GM21381 (cell line): ENCODE measurements at regions not wholly inside any gene's neighbourhood (a gene's known extent, or its start where the extent isn't known, plus 50 kb on each side); places are given as distances from the start of the nearest gene placed in this dataset.
"Not testable (repeated sequence)": the region's sequence is repeated elsewhere in the genome, so short reads cannot be mapped to it uniquely, and the experiment has no call there.

Experiments
- ATAC-seq: cut with Tn5 transposase; IDR thresholded peaks from one replicate; pipeline ENCODE4 v1.9.1; 2021; ENCODE audit warnings: mild to moderate bottlenecking, moderate library complexity; ENCODE audit not compliant: unreplicated experiment

GRCh38 chr10:45243261-45243660 is 72.1 kb downstream of the OR13A1 start:
- no peak for ATAC-seq

- ATAC-seq: no peak
Observed at GRCh38 chr10:45246522-45246921, 68.9 kb downstream of the OR13A1 start.

GRCh38 chr10:45249978-45250693 is 65.3 kb downstream of the OR13A1 start:
- ATAC-seq: peak; percentile 74

GRCh38 chr10:45250694-45251075 is 64.7 kb downstream of the OR13A1 start:
- ATAC-seq: not testable (repeated sequence)
